GM12873 (cell line): ENCODE measurements at regions not wholly inside any gene's neighbourhood (a gene's known extent, or its start where the extent isn't known, plus 50 kb on each side); places are given as distances from the start of the nearest gene placed in this dataset.

Experiments used
- CTCF ChIP-seq: IDR thresholded peaks from 2 replicates; pipeline ENCODE4 v1.5.1; 2012; ENCODE audit warnings: low read depth, mild to moderate bottlenecking, moderate library complexity, low read length, control low read depth; ENCODE audit not compliant: insufficient read depth; ENCODE audit errors: missing control alignments

- no peak for TF ChIP-seq CTCF
These were observed 220.6 kb upstream of the RPL38 start for GRCh38 chr17:73982871-73983270.

GRCh38 chr17:73983621-73984400, 219.7 kb upstream of the RPL38 start:
- TF ChIP-seq CTCF = no peak

GRCh38 chr17:73984941-73985340, 218.5 kb upstream of the RPL38 start:
- no peak for TF ChIP-seq CTCF

GRCh38 chr17:73985466-73986015, 217.9 kb upstream of the RPL38 start:
- no peak for TF ChIP-seq CTCF

- TF ChIP-seq CTCF = no peak
These were observed 216.8 kb upstream of the RPL38 start for GRCh38 chr17:73986641-73987177.

- TF ChIP-seq CTCF = no peak
These were observed 216.1 kb upstream of the RPL38 start for GRCh38 chr17:73987395-73987794.

- no peak for TF ChIP-seq CTCF
These were observed 215.5 kb upstream of the RPL38 start for GRCh38 chr17:73987845-73988509.
